ENCODE measurements at regions not wholly inside any gene's neighbourhood (a gene's known extent, or its start where the extent isn't known, plus 50 kb on each side); places are given as distances from the start of the nearest gene placed in this dataset.

- WGBS (ENCODE audit: insufficient coverage, insufficient read length) = no CpG with 5 or more reads among the region's 3 CpGs
- no peaks in the 10 kb centered on the region for H3K4me1 ChIP-seq (ENCODE audit: control insufficient read depth, insufficient read depth, low read length)
Observed at GRCh38 chr4:156193800-156194199, 240.1 kb upstream of the CTSO start.

GRCh38 chr4:156193106-156193505 lies 239.4 kb upstream of the CTSO start:
- no peaks in the 10 kb centered on the region for H3K27me3 ChIP-seq (ENCODE audit: control insufficient read depth, insufficient read depth, low read length)
- WGBS (ENCODE audit: insufficient coverage, insufficient read length) = no CpG with 5 or more reads among the region's 2 CpGs

More at GRCh38 chr4:156193800-156194199, 240.1 kb upstream of the CTSO start:
- DNase-seq (ENCODE audit: low read depth, low spot score) = no peak
- Histone ChIP-seq H3K36me3 (ENCODE audit: control insufficient read depth, insufficient read depth, low read length) (no peaks in the 10 kb centered on the region), H3K27me3 (ENCODE audit: control insufficient read depth, insufficient read depth, low read length) (no peaks in the 10 kb centered on the region), H3K27ac (ENCODE audit: low read length) (no peak overlapping the region), H3K9me3 (ENCODE audit: control insufficient read depth, insufficient read depth, low read length) (no peaks in the 10 kb centered on the region), H3K4me3 (ENCODE audit: low read length) (no peak overlapping the region)

GRCh38 chr4:156192033-156192432 lies 238.4 kb upstream of the CTSO start:
- Histone ChIP-seq H3K36me3 (ENCODE audit: control insufficient read depth, insufficient read depth, low read length) (no peaks in the 10 kb centered on the region), H3K9me3 (ENCODE audit: control insufficient read depth, insufficient read depth, low read length) (no peaks in the 10 kb centered on the region), H3K4me1 (ENCODE audit: control insufficient read depth, insufficient read depth, low read length) (no peaks in the 10 kb centered on the region), H3K27me3 (ENCODE audit: control insufficient read depth, insufficient read depth, low read length) (no peaks in the 10 kb centered on the region), H3K27ac (ENCODE audit: low read length) (no peak overlapping the region), H3K4me3 (ENCODE audit: low read length) (no peak overlapping the region)
- DNase-seq (ENCODE audit: low read depth, low spot score) = no peak

More at GRCh38 chr4:156193106-156193505, 239.4 kb upstream of the CTSO start:
- no peaks in the 10 kb centered on the region for H3K4me1 ChIP-seq (ENCODE audit: control insufficient read depth, insufficient read depth, low read length)
- no peak for DNase-seq (ENCODE audit: low read depth, low spot score)
- H3K36me3 ChIP-seq (ENCODE audit: control insufficient read depth, insufficient read depth, low read length) = no peaks in the 10 kb centered on the region
- H3K27ac ChIP-seq (ENCODE audit: low read length) = no peak overlapping the region
- no peak overlapping the region for H3K4me3 ChIP-seq (ENCODE audit: low read length)
- no peaks in the 10 kb centered on the region for H3K9me3 ChIP-seq (ENCODE audit: control insufficient read depth, insufficient read depth, low read length)

GRCh38 chr4:156191044-156191781 lies 237.5 kb upstream of the CTSO start:
- Histone ChIP-seq H3K27me3 (ENCODE audit: control insufficient read depth, insufficient read depth, low read length) (no peaks in the 10 kb centered on the region), H3K4me1 (ENCODE audit: control insufficient read depth, insufficient read depth, low read length) (no peaks in the 10 kb centered on the region), H3K4me3 (ENCODE audit: low read length) (no peak overlapping the region), H3K9me3 (ENCODE audit: control insufficient read depth, insufficient read depth, low read length) (no peaks in the 10 kb centered on the region), H3K27ac (ENCODE audit: low read length) (no peak overlapping the region), H3K36me3 (ENCODE audit: control insufficient read depth, insufficient read depth, low read length) (no peaks in the 10 kb centered on the region)
- WGBS (ENCODE audit: insufficient coverage, insufficient read length) = no CpG with 5 or more reads among the region's 2 CpGs
- no peak for DNase-seq (ENCODE audit: low read depth, low spot score)

GRCh38 chr4:156190615-156191014 lies 236.9 kb upstream of the CTSO start:
- Histone ChIP-seq H3K4me3 (ENCODE audit: low read length) (no peak overlapping the region), H3K9me3 (ENCODE audit: control insufficient read depth, insufficient read depth, low read length) (no peaks in the 10 kb centered on the region), H3K27me3 (ENCODE audit: control insufficient read depth, insufficient read depth, low read length) (no peaks in the 10 kb centered on the region), H3K27ac (ENCODE audit: low read length) (no peak overlapping the region), H3K4me1 (ENCODE audit: control insufficient read depth, insufficient read depth, low read length) (no peaks in the 10 kb centered on the region), H3K36me3 (ENCODE audit: control insufficient read depth, insufficient read depth, low read length) (no peaks in the 10 kb centered on the region)
- no CpG with 5 or more reads among the region's 1 CpG for WGBS (ENCODE audit: insufficient coverage, insufficient read length)
- no peak for DNase-seq (ENCODE audit: low read depth, low spot score)

GRCh38 chr4:156188596-156188995 lies 234.9 kb upstream of the CTSO start:
- no peak overlapping the region for H3K4me3 ChIP-seq (ENCODE audit: low read length)
- H3K27me3 ChIP-seq (ENCODE audit: control insufficient read depth, insufficient read depth, low read length) = no peaks in the 10 kb centered on the region
- no peaks in the 10 kb centered on the region for H3K9me3 ChIP-seq (ENCODE audit: control insufficient read depth, insufficient read depth, low read length)
- no peaks in the 10 kb centered on the region for H3K4me1 ChIP-seq (ENCODE audit: control insufficient read depth, insufficient read depth, low read length)
- DNase-seq (ENCODE audit: low read depth, low spot score) = no peak
- WGBS (ENCODE audit: insufficient coverage, insufficient read length) = no CpG with 5 or more reads among the region's 1 CpG
- H3K36me3 ChIP-seq (ENCODE audit: control insufficient read depth, insufficient read depth, low read length) = no peaks in the 10 kb centered on the region
- H3K27ac ChIP-seq (ENCODE audit: low read length) = no peak overlapping the region

- Histone ChIP-seq H3K9me3 (ENCODE audit: control insufficient read depth, insufficient read depth, low read length) (no peaks in the 10 kb centered on the region), H3K27me3 (ENCODE audit: control insufficient read depth, insufficient read depth, low read length) (no peaks in the 10 kb centered on the region), H3K36me3 (ENCODE audit: control insufficient read depth, insufficient read depth, low read length) (no peaks in the 10 kb centered on the region), H3K27ac (ENCODE audit: low read length) (no peak overlapping the region), H3K4me3 (ENCODE audit: low read length) (no peak overlapping the region), H3K4me1 (ENCODE audit: control insufficient read depth, insufficient read depth, low read length) (no peaks in the 10 kb centered on the region)
- DNase-seq (ENCODE audit: low read depth, low spot score) = no peak
- WGBS (ENCODE audit: insufficient coverage, insufficient read length) = no CpG with 5 or more reads among the region's 1 CpG
Observed at GRCh38 chr4:156186111-156186510, 232.4 kb upstream of the CTSO start.

GRCh38 chr4:156185514-156186055 lies 231.9 kb upstream of the CTSO start:
- Histone ChIP-seq H3K27me3 (ENCODE audit: control insufficient read depth, insufficient read depth, low read length) (no peaks in the 10 kb centered on the region), H3K4me3 (ENCODE audit: low read length) (no peak overlapping the region), H3K9me3 (ENCODE audit: control insufficient read depth, insufficient read depth, low read length) (no peaks in the 10 kb centered on the region), H3K4me1 (ENCODE audit: control insufficient read depth, insufficient read depth, low read length) (no peaks in the 10 kb centered on the region), H3K36me3 (ENCODE audit: control insufficient read depth, insufficient read depth, low read length) (no peaks in the 10 kb centered on the region), H3K27ac (ENCODE audit: low read length) (no peak overlapping the region)
- no peak for DNase-seq (ENCODE audit: low read depth, low spot score)
- WGBS (ENCODE audit: insufficient coverage, insufficient read length) = no CpG with 5 or more reads among the region's 4 CpGs

- no CpG with 5 or more reads among the region's 1 CpG for WGBS (ENCODE audit: insufficient coverage, insufficient read length)
- no peaks in the 10 kb centered on the region for H3K36me3 ChIP-seq (ENCODE audit: control insufficient read depth, insufficient read depth, low read length)
- no peaks in the 10 kb centered on the region for H3K4me1 ChIP-seq (ENCODE audit: control insufficient read depth, insufficient read depth, low read length)
- no peaks in the 10 kb centered on the region for H3K27me3 ChIP-seq (ENCODE audit: control insufficient read depth, insufficient read depth, low read length)
- no peaks in the 10 kb centered on the region; the same call in 1 of the 2 replicates for H3K9me3 ChIP-seq (ENCODE audit: control insufficient read depth, insufficient read depth, low read length)
- no peak overlapping the region for H3K4me3 ChIP-seq (ENCODE audit: low read length)
- DNase-seq (ENCODE audit: low read depth, low spot score) = no peak
- H3K27ac ChIP-seq (ENCODE audit: low read length) = no peak overlapping the region
Observed at GRCh38 chr4:156182269-156182668, 228.6 kb upstream of the CTSO start.

- Histone ChIP-seq H3K4me1 (ENCODE audit: control insufficient read depth, insufficient read depth, low read length) (no peaks in the 10 kb centered on the region), H3K27ac (ENCODE audit: low read length) (no peak overlapping the region), H3K36me3 (ENCODE audit: control insufficient read depth, insufficient read depth, low read length) (no peaks in the 10 kb centered on the region), H3K9me3 (ENCODE audit: control insufficient read depth, insufficient read depth, low read length) (no peaks in the 10 kb centered on the region; the same call in 1 of the 2 replicates), H3K4me3 (ENCODE audit: low read length) (no peak overlapping the region), H3K27me3 (ENCODE audit: control insufficient read depth, insufficient read depth, low read length) (no peaks in the 10 kb centered on the region)
- DNase-seq (ENCODE audit: low read depth, low spot score) = no peak
- WGBS (ENCODE audit: insufficient coverage, insufficient read length) = no CpG with 5 or more reads among the region's 3 CpGs
Observed at GRCh38 chr4:156177941-156178340, 224.3 kb upstream of the CTSO start.

- Histone ChIP-seq H3K27ac (ENCODE audit: low read length) (no peak overlapping the region), H3K27me3 (ENCODE audit: control insufficient read depth, insufficient read depth, low read length) (no peaks in the 10 kb centered on the region), H3K4me1 (ENCODE audit: control insufficient read depth, insufficient read depth, low read length) (no peaks in the 10 kb centered on the region), H3K36me3 (ENCODE audit: control insufficient read depth, insufficient read depth, low read length) (no peaks in the 10 kb centered on the region), H3K4me3 (ENCODE audit: low read length) (no peak overlapping the region), H3K9me3 (ENCODE audit: control insufficient read depth, insufficient read depth, low read length) (no peaks in the 10 kb centered on the region; the same call in 1 of the 2 replicates)
- no peak for DNase-seq (ENCODE audit: low read depth, low spot score)
- WGBS (ENCODE audit: insufficient coverage, insufficient read length) = no CpG with 5 or more reads among the region's 3 CpGs
Observed at GRCh38 chr4:156176896-156177295, 223.2 kb upstream of the CTSO start.

Measured in iPS DF 6.9 (cell line).